Stimulated activated CD4-positive, alpha-beta T cell treated with anti-CD3 and anti-CD28 coated beads, Interleukin-15, amount 100 ng/mL, for 1 hour (primary cell): ENCODE measurements at regions not wholly inside any gene's neighbourhood (a gene's known extent, or its start where the extent isn't known, plus 50 kb on each side); places are given as distances from the start of the nearest gene placed in this dataset.
"Not testable (repeated sequence)": the region's sequence is repeated elsewhere in the genome, so short reads cannot be mapped to it uniquely, and the experiment has no call there.

Experiments
- DNase-seq, 2 donors: peaks; one replicate each; pipeline ENCODE4 v3.0.0-alpha.2; 2020; ENCODE audit warnings: low read depth in 1 of 2, low spot score in 1 of 2

- no peak for DNase-seq
These were observed 597.2 kb downstream of the GOLGA6L6 start for GRCh38 chr15:19944261-19944888.

GRCh38 chr15:19943515-19943914, 598.1 kb downstream of the GOLGA6L6 start:
- DNase-seq, result no peak

- not testable (repeated sequence) for DNase-seq
These were observed 638.3 kb downstream of the GOLGA6L6 start for GRCh38 chr15:19903281-19903680.

GRCh38 chr15:19902388-19902787, 639.2 kb downstream of the GOLGA6L6 start:
- DNase-seq, result not testable (repeated sequence)

GRCh38 chr15:19901414-19901813, 640.2 kb downstream of the GOLGA6L6 start:
- DNase-seq, result not testable (repeated sequence)

GRCh38 chr15:19899021-19899824, 642.4 kb downstream of the GOLGA6L6 start:
- DNase-seq, result no peak

GRCh38 chr15:19888811-19889210, 652.8 kb downstream of the GOLGA6L6 start:
- not testable (repeated sequence) for DNase-seq

- not testable (repeated sequence) for DNase-seq
These were observed 697.5 kb downstream of the GOLGA6L6 start for GRCh38 chr15:19844061-19844460.
